ENCODE measurements at regions not wholly inside any gene's neighbourhood (a gene's known extent, or its start where the extent isn't known, plus 50 kb on each side); places are given as distances from the start of the nearest gene placed in this dataset.
"Not testable (repeated sequence)": the region's sequence is repeated elsewhere in the genome, so short reads cannot be mapped to it uniquely, and the experiment has no call there.

GRCh38 chr9:134525070-134525815, 116.4 kb upstream of the COL5A1 start:
- FAIRE-seq: no peak
- DNase-seq (ENCODE audit: insufficient read length, low spot score): no peak
- no peak for TF ChIP-seq SPI1 (IDR thresholded peaks at IDR 0.05; ENCODE audit: low read depth, low read length)
- no peak for TF ChIP-seq POLR2AphosphoS5 (IDR thresholded peaks at IDR 0.05; ENCODE audit: low read depth, low read length)

- TF ChIP-seq POU2F2 (IDR thresholded peaks at IDR 0.05; ENCODE audit: low read depth, low read length) (no peak), POLR2A (IDR thresholded peaks at IDR 0.05; ENCODE audit: low read depth, low read length) (no peak), TAF1 (IDR thresholded peaks at IDR 0.05; ENCODE audit: low read depth, low read length) (no peak), PAX5 (IDR thresholded peaks at IDR 0.05; ENCODE audit: insufficient read depth, low read length, severe bottlenecking) (no peak), POLR2AphosphoS5 (IDR thresholded peaks at IDR 0.05; ENCODE audit: low read depth, low read length) (no peak), SPI1 (IDR thresholded peaks at IDR 0.05; ENCODE audit: low read depth, low read length) (no peak)
- no peak for FAIRE-seq
- DNase-seq (ENCODE audit: insufficient read length, low spot score): no peak
Observed at GRCh38 chr9:134525841-134526583, 115.6 kb upstream of the COL5A1 start.

GRCh38 chr9:134526584-134527477, 114.8 kb upstream of the COL5A1 start:
- FAIRE-seq (no peak), DNase-seq (ENCODE audit: insufficient read length, low spot score) (no peak)
- TF ChIP-seq POU2F2 (IDR thresholded peaks at IDR 0.05; ENCODE audit: low read depth, low read length) (no peak), SPI1 (IDR thresholded peaks at IDR 0.05; ENCODE audit: low read depth, low read length) (no peak), POLR2A (IDR thresholded peaks at IDR 0.05; ENCODE audit: low read depth, low read length) (no peak), POLR2AphosphoS5 (IDR thresholded peaks at IDR 0.05; ENCODE audit: low read depth, low read length) (no peak), TAF1 (IDR thresholded peaks at IDR 0.05; ENCODE audit: low read depth, low read length) (no peak), PAX5 (IDR thresholded peaks at IDR 0.05; ENCODE audit: insufficient read depth, low read length, severe bottlenecking) (no peak)

- no peak for TF ChIP-seq POLR2A (IDR thresholded peaks at IDR 0.05; ENCODE audit: low read depth, low read length)
- no peak for TF ChIP-seq PAX5 (IDR thresholded peaks at IDR 0.05; ENCODE audit: insufficient read depth, low read length, severe bottlenecking)
- no peak for TF ChIP-seq SPI1 (IDR thresholded peaks at IDR 0.05; ENCODE audit: low read depth, low read length)
- no peak for TF ChIP-seq POU2F2 (IDR thresholded peaks at IDR 0.05; ENCODE audit: low read depth, low read length)
- no peak for TF ChIP-seq POLR2AphosphoS5 (IDR thresholded peaks at IDR 0.05; ENCODE audit: low read depth, low read length)
- no peak for TF ChIP-seq TAF1 (IDR thresholded peaks at IDR 0.05; ENCODE audit: low read depth, low read length)
- DNase-seq (ENCODE audit: insufficient read length, low spot score) (no peak), FAIRE-seq (no peak)
Observed at GRCh38 chr9:134530724-134531123, 110.9 kb upstream of the COL5A1 start.

- FAIRE-seq (no peak), DNase-seq (ENCODE audit: insufficient read length, low spot score) (no peak)
- TF ChIP-seq SPI1 (IDR thresholded peaks at IDR 0.05; ENCODE audit: low read depth, low read length) (no peak), POU2F2 (IDR thresholded peaks at IDR 0.05; ENCODE audit: low read depth, low read length) (no peak), PAX5 (IDR thresholded peaks at IDR 0.05; ENCODE audit: insufficient read depth, low read length, severe bottlenecking) (no peak), POLR2A (IDR thresholded peaks at IDR 0.05; ENCODE audit: low read depth, low read length) (no peak), TAF1 (IDR thresholded peaks at IDR 0.05; ENCODE audit: low read depth, low read length) (no peak), POLR2AphosphoS5 (IDR thresholded peaks at IDR 0.05; ENCODE audit: low read depth, low read length) (no peak)
Observed at GRCh38 chr9:134531220-134531970, 110.2 kb upstream of the COL5A1 start.

- TF ChIP-seq POLR2A (IDR thresholded peaks at IDR 0.05; ENCODE audit: low read depth, low read length) (no peak), SPI1 (IDR thresholded peaks at IDR 0.05; ENCODE audit: low read depth, low read length) (no peak), PAX5 (IDR thresholded peaks at IDR 0.05; ENCODE audit: insufficient read depth, low read length, severe bottlenecking) (no peak), POLR2AphosphoS5 (IDR thresholded peaks at IDR 0.05; ENCODE audit: low read depth, low read length) (no peak), POU2F2 (IDR thresholded peaks at IDR 0.05; ENCODE audit: low read depth, low read length) (no peak), TAF1 (IDR thresholded peaks at IDR 0.05; ENCODE audit: low read depth, low read length) (no peak)
- no peak for FAIRE-seq
- DNase-seq (ENCODE audit: insufficient read length, low spot score): no peak
Observed at GRCh38 chr9:134532084-134532483, 109.5 kb upstream of the COL5A1 start.

GRCh38 chr9:134532661-134533060, 108.9 kb upstream of the COL5A1 start:
- DNase-seq (ENCODE audit: insufficient read length, low spot score); FAIRE-seq: not testable (repeated sequence)

- FAIRE-seq (no peak), DNase-seq (ENCODE audit: insufficient read length, low spot score) (no peak)
- TF ChIP-seq TAF1 (IDR thresholded peaks at IDR 0.05; ENCODE audit: low read depth, low read length) (no peak), POLR2AphosphoS5 (IDR thresholded peaks at IDR 0.05; ENCODE audit: low read depth, low read length) (no peak), PAX5 (IDR thresholded peaks at IDR 0.05; ENCODE audit: insufficient read depth, low read length, severe bottlenecking) (no peak), SPI1 (IDR thresholded peaks at IDR 0.05; ENCODE audit: low read depth, low read length) (no peak), POLR2A (IDR thresholded peaks at IDR 0.05; ENCODE audit: low read depth, low read length) (no peak), POU2F2 (IDR thresholded peaks at IDR 0.05; ENCODE audit: low read depth, low read length) (no peak)
Observed at GRCh38 chr9:134533850-134534588, 107.6 kb upstream of the COL5A1 start.

Measured in GM12891 (cell line).